ENCODE measurements at regions not wholly inside any gene's neighbourhood (a gene's known extent, or its start where the extent isn't known, plus 50 kb on each side); places are given as distances from the start of the nearest gene placed in this dataset.

GRCh38 chr2:21761361-21761760 lies 637.6 kb downstream of the TDRD15 start:
- Histone ChIP-seq H3K27ac (ENCODE audit: insufficient read depth, low read length) (no peak overlapping the region), H3K4me1 (ENCODE audit: control insufficient read depth, extremely low read depth, insufficient read depth, low read length) (no peaks in the 10 kb centered on the region), H3K9me3 (ENCODE audit: control insufficient read depth, insufficient read depth, low read depth, low read length) (no peaks in the 10 kb centered on the region), H3K79me2 (ENCODE audit: control insufficient read depth, insufficient read depth, low read length) (no peaks in the 10 kb centered on the region), H3K4me2 (ENCODE audit: extremely low read depth, insufficient read depth, low read length) (no peak overlapping the region), H3K9ac (ENCODE audit: insufficient read depth, low read length) (no peak overlapping the region), H2AFZ (ENCODE audit: low read length) (no peak overlapping the region), H3K4me3 (replicated peaks in 1 of 4; ENCODE audit: control extremely low read depth in 1 of 4, insufficient read depth in 1 of 4, low read depth in 3 of 4, low read length in 4 of 4) (no peak overlapping the region), H3K36me3 (ENCODE audit: control insufficient read depth, insufficient read depth, low read length) (no peaks in the 10 kb centered on the region), H4K20me1 (ENCODE audit: control insufficient read depth, extremely low read depth, insufficient read depth, low read length) (no peaks in the 10 kb centered on the region), H3K27me3 (ENCODE audit: control insufficient read depth, insufficient read depth, low read length) (no peaks in the 10 kb centered on the region)
- no peak for TF ChIP-seq EZH2 (IDR thresholded peaks at IDR 0.05; ENCODE audit: low read length, missing control alignments)
- no peak for TF ChIP-seq CTCF (conservative IDR thresholded peaks at IDR 0.05 in 1 of 2, IDR thresholded peaks at IDR 0.05 in 1 of 2; ENCODE audit: low read depth in 1 of 2, low read length in 2 of 2)
- DNase-seq (ENCODE audit: low read depth in 2 of 2), result no peak

GRCh38 chr2:21763501-21763900 lies 639.7 kb downstream of the TDRD15 start:
- no peaks in the 10 kb centered on the region for H4K20me1 ChIP-seq (ENCODE audit: control insufficient read depth, extremely low read depth, insufficient read depth, low read length)
- H3K79me2 ChIP-seq (ENCODE audit: control insufficient read depth, insufficient read depth, low read length), result no peaks in the 10 kb centered on the region
- no peaks in the 10 kb centered on the region for H3K27me3 ChIP-seq (ENCODE audit: control insufficient read depth, insufficient read depth, low read length)
- no peaks in the 10 kb centered on the region for H3K4me1 ChIP-seq (ENCODE audit: control insufficient read depth, extremely low read depth, insufficient read depth, low read length)
- TF ChIP-seq EZH2 (IDR thresholded peaks at IDR 0.05; ENCODE audit: low read length, missing control alignments) (no peak), CTCF (conservative IDR thresholded peaks at IDR 0.05 in 1 of 2, IDR thresholded peaks at IDR 0.05 in 1 of 2; ENCODE audit: low read depth in 1 of 2, low read length in 2 of 2) (no peak)
- H3K4me2 ChIP-seq (ENCODE audit: extremely low read depth, insufficient read depth, low read length), result no peak overlapping the region
- H3K36me3 ChIP-seq (ENCODE audit: control insufficient read depth, insufficient read depth, low read length), result no peaks in the 10 kb centered on the region
- no peak for DNase-seq (ENCODE audit: low read depth in 2 of 2)
- no peak overlapping the region for H3K4me3 ChIP-seq (replicated peaks in 1 of 4; ENCODE audit: control extremely low read depth in 1 of 4, insufficient read depth in 1 of 4, low read depth in 3 of 4, low read length in 4 of 4)
- H3K27ac ChIP-seq (ENCODE audit: insufficient read depth, low read length), result no peak overlapping the region
- no peak overlapping the region for H3K9ac ChIP-seq (ENCODE audit: insufficient read depth, low read length)
- H3K9me3 ChIP-seq (ENCODE audit: control insufficient read depth, insufficient read depth, low read depth, low read length), result no peaks in the 10 kb centered on the region
- H2AFZ ChIP-seq (ENCODE audit: low read length), result no peak overlapping the region

GRCh38 chr2:21770787-21771186 lies 647.0 kb downstream of the TDRD15 start:
- no peak overlapping the region for H2AFZ ChIP-seq (ENCODE audit: low read length)
- no peaks in the 10 kb centered on the region for H3K36me3 ChIP-seq (ENCODE audit: control insufficient read depth, insufficient read depth, low read length)
- H3K4me3 ChIP-seq (replicated peaks in 1 of 4; ENCODE audit: control extremely low read depth in 1 of 4, insufficient read depth in 1 of 4, low read depth in 3 of 4, low read length in 4 of 4), result no peak overlapping the region
- no peaks in the 10 kb centered on the region for H3K9me3 ChIP-seq (ENCODE audit: control insufficient read depth, insufficient read depth, low read depth, low read length)
- no peak for TF ChIP-seq EZH2 (IDR thresholded peaks at IDR 0.05; ENCODE audit: low read length, missing control alignments)
- TF ChIP-seq CTCF (conservative IDR thresholded peaks at IDR 0.05 in 1 of 2, IDR thresholded peaks at IDR 0.05 in 1 of 2; ENCODE audit: low read depth in 1 of 2, low read length in 2 of 2), result no peak
- no peak overlapping the region for H3K9ac ChIP-seq (ENCODE audit: insufficient read depth, low read length)
- no peak for DNase-seq (ENCODE audit: low read depth in 2 of 2)
- no peak overlapping the region for H3K27ac ChIP-seq (ENCODE audit: insufficient read depth, low read length)
- peaks cover 30% of the 10 kb centered on the region for H3K4me1 ChIP-seq (ENCODE audit: control insufficient read depth, extremely low read depth, insufficient read depth, low read length)
- H4K20me1 ChIP-seq (ENCODE audit: control insufficient read depth, extremely low read depth, insufficient read depth, low read length), result no peaks in the 10 kb centered on the region
- no peaks in the 10 kb centered on the region for H3K79me2 ChIP-seq (ENCODE audit: control insufficient read depth, insufficient read depth, low read length)
- H3K4me2 ChIP-seq (ENCODE audit: extremely low read depth, insufficient read depth, low read length), result no peak overlapping the region
- H3K27me3 ChIP-seq (ENCODE audit: control insufficient read depth, insufficient read depth, low read length), result no peaks in the 10 kb centered on the region
